ENCODE measurements at regions not wholly inside any gene's neighbourhood (a gene's known extent, or its start where the extent isn't known, plus 50 kb on each side); places are given as distances from the start of the nearest gene placed in this dataset.

DNA sequence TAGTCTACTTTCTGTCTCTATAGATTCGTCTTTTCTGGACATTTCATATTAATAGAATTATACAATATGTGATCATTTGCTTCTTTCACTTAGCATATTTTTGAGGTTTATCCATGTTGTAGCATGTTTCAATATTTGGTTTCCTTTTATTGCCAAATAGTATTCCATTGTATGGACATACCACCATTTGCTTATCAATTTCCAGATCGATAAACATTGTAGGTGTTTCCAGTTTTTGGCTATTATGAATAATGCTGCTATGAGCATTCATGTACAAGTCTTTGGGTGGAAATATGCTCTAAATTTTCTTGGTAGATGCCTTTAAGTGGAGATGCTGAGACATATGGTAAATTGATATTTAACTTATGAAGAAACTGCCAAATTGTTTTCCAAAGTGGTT is 114.1 kb downstream of the RND3 start:
- TF ChIP-seq, protein P1, sequence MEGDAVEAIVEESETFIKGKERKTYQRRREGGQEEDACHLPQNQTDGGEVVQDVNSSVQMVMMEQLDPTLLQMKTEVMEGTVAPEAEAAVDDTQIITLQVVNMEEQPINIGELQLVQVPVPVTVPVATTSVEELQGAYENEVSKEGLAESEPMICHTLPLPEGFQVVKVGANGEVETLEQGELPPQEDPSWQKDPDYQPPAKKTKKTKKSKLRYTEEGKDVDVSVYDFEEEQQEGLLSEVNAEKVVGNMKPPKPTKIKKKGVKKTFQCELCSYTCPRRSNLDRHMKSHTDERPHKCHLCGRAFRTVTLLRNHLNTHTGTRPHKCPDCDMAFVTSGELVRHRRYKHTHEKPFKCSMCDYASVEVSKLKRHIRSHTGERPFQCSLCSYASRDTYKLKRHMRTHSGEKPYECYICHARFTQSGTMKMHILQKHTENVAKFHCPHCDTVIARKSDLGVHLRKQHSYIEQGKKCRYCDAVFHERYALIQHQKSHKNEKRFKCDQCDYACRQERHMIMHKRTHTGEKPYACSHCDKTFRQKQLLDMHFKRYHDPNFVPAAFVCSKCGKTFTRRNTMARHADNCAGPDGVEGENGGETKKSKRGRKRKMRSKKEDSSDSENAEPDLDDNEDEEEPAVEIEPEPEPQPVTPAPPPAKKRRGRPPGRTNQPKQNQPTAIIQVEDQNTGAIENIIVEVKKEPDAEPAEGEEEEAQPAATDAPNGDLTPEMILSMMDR (IDR thresholded peaks at IDR 0.05; ENCODE audit: borderline replicate concordance): no peak
- intact Hi-C loops (cut with micrococcal nuclease): no loop called here
- H3K27ac ChIP-seq (replicated peaks): no peak overlapping the region
- no peaks in the 10 kb centered on the region for H3K36me3 ChIP-seq
- no peaks in the 10 kb centered on the region for H3K4me1 ChIP-seq
- H3K27me3 ChIP-seq (ENCODE audit: low read depth): no peaks in the 10 kb centered on the region
- no peak overlapping the region for H3K4me3 ChIP-seq
- H3K9me3 ChIP-seq (replicated peaks): peaks cover 9% of the 10 kb centered on the region
- no peak for DNase-seq

DNA sequence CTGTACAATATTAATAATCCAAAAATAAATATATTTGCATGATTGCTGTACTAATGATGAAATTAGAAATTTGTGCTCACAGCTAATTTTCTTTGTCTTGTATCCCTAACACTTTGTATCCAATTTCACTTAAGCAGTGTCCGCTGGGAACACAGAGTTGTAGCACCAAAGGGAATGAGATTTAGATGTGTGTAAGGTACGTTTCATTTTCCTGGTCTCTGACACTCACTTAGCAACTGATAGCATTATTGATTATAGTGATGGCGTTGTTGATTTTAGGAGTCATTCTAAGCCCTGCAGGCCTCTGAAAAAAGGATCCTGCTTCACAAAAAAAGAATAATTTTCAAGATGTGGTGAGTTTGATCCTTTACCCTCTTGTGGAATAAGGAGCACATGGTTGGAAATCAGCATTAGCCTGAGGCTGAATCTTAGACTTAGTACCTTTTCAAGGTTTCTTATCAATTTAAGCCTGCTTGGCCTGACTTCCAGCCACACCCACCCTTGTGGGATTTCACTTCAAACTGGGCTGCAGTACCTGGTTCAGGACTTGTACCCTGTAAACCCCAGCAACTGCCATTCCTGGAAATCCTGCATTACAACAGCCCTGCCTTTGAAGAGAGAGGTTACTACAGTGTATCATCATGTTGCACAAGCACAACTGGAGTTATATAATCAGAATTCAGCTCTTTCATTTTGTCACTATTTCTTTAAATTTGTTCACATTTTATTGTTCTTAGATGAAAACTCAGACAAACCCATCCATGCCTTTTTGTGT is 116.2 kb downstream of the RND3 start:
- DNase-seq: no peak
- Histone ChIP-seq H3K27ac (replicated peaks) (no peak overlapping the region), H3K9me3 (replicated peaks) (peaks cover 9% of the 10 kb centered on the region), H3K36me3 (no peaks in the 10 kb centered on the region), H3K4me3 (no peak overlapping the region), H3K27me3 (ENCODE audit: low read depth) (no peaks in the 10 kb centered on the region), H3K4me1 (no peaks in the 10 kb centered on the region)
- TF ChIP-seq, protein P1 (IDR thresholded peaks at IDR 0.05; ENCODE audit: borderline replicate concordance): no peak
- intact Hi-C loops (cut with micrococcal nuclease): no loop called here

DNA sequence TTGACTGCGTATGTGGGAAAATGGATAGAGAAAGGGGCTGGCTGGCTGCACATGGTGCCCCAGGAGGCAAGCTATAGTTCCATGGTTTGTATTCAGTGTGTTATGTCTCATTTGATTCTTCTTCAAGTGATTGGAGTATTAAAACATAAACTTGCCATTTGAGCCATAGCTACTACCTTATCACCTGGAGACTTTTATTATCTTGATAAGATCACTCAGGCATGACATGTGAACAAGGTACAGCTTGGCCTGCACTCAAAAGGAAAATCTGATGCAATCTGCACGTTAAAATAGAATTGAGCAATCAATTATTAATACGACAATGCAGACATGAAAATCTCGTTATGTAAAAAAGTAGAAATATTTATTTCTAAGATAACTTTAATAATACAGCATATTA is 116.9 kb downstream of the RND3 start:
- Histone ChIP-seq H3K4me3 (no peak overlapping the region), H3K36me3 (no peaks in the 10 kb centered on the region), H3K27ac (replicated peaks) (no peak overlapping the region), H3K9me3 (replicated peaks) (peaks cover 9% of the 10 kb centered on the region), H3K4me1 (no peaks in the 10 kb centered on the region), H3K27me3 (ENCODE audit: low read depth) (no peaks in the 10 kb centered on the region)
- intact Hi-C loops (cut with micrococcal nuclease): no loop called here
- TF ChIP-seq, protein P1 (IDR thresholded peaks at IDR 0.05; ENCODE audit: borderline replicate concordance): no peak
- DNase-seq: no peak

DNA sequence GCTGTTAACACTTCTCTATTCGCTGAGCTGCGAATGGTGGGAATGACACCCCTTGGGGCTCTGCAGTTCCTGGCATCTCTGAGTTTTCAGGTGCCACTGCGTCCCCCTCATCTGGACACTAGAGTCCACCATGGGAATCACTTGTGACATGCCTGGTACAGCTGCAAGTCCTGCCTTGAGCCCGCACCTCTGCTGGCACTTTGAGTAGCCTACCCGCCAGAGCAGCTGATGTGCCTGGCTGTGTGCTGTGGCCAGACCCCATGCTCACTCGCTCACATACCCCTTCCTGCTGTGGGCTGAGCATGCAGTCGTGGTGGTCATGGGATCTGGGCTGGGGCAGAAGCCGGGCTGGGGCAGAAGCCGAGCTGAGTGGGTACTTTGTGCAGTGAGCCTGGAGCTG is 117.6 kb downstream of the RND3 start:
- peaks cover 9% of the 10 kb centered on the region for H3K9me3 ChIP-seq (replicated peaks)
- no peaks in the 10 kb centered on the region for H3K36me3 ChIP-seq
- H3K27me3 ChIP-seq (ENCODE audit: low read depth): no peaks in the 10 kb centered on the region
- H3K27ac ChIP-seq (replicated peaks): no peak overlapping the region
- H3K4me1 ChIP-seq: no peaks in the 10 kb centered on the region
- DNase-seq: no peak
- TF ChIP-seq, protein P1 (IDR thresholded peaks at IDR 0.05; ENCODE audit: borderline replicate concordance): no peak
- no peak overlapping the region for H3K4me3 ChIP-seq
- intact Hi-C loops (cut with micrococcal nuclease): no loop called here

DNA sequence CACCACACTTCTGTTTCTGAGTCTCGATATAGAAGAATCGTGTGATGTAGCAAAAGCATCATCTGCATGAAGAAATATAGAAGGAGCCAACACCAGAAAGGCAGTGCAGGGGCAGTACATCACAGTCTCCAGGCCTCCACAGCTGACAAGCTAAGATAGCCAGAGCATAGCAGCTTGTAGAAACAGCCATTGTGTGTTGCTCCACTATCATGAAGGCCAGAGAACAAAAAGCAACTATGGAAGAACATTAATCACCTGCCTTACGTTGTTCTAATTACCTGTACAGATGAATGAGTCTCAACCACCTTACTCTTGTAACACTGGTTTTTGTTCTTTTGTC is 129.0 kb downstream of the RND3 start:
- H3K27ac ChIP-seq (replicated peaks): no peak overlapping the region
- intact Hi-C loops (cut with micrococcal nuclease): no loop called here
- no peaks in the 10 kb centered on the region for H3K9me3 ChIP-seq (replicated peaks)
- no peak for DNase-seq
- H3K27me3 ChIP-seq (ENCODE audit: low read depth): no peaks in the 10 kb centered on the region
- H3K36me3 ChIP-seq: no peaks in the 10 kb centered on the region
- no peak overlapping the region for H3K4me3 ChIP-seq
- TF ChIP-seq, protein P1 (IDR thresholded peaks at IDR 0.05; ENCODE audit: borderline replicate concordance): no peak
- H3K4me1 ChIP-seq: no peaks in the 10 kb centered on the region
